ENCODE measurements at regions not wholly inside any gene's neighbourhood (a gene's known extent, or its start where the extent isn't known, plus 50 kb on each side); places are given as distances from the start of the nearest gene placed in this dataset.

- ChIA-PET POLR2A (interaction anchor here (0.6 to 4.8 kb wide), 12 partner anchors 10 to 349 kb away, joined by 3 to 70 read pairs (median 4); partner anchors contain the start of genes PARP11 and TIGAR), CTCF (interaction anchor here (1.4 to 3.4 kb wide), 2 partner anchors 10 to 13 kb away, joined by 3 to 13 read pairs; no protein-coding TSS in a partner anchor)
- peak in 6 of 14 experiments; percentile 20 to 74 (median 52) for DNase-seq
- peak overlapping the region; percentile 38 to 60 for H3K27ac ChIP-seq (ENCODE audit: low read depth in 1 of 2, low read length in 2 of 2)
- peak overlapping the region; percentile 21 for H3K4me3 Mint-ChIP-seq
- intact Hi-C loops (cut with DNase I, micrococcal nuclease): loop anchor here in 1 of 2 experiments (1.0 kb wide), 1 partner anchor 10 kb away; no protein-coding TSS in a partner anchor
- H3K4me3 ChIP-seq (ENCODE audit: low read length): no peak overlapping the region
- H3K27me3 ChIP-seq (ENCODE audit: control insufficient read depth in 1 of 2, insufficient read depth in 2 of 2, low read length in 2 of 2): no peaks in the 10 kb centered on the region
- peaks cover 64% of the 10 kb centered on the region for H3K4me1 Mint-ChIP-seq (ENCODE audit: low read depth)
- no peaks in the 10 kb centered on the region for H3K9me3 ChIP-seq (ENCODE audit: control insufficient read depth in 1 of 2, insufficient read depth in 1 of 2, low read length in 2 of 2)
- no peaks in the 10 kb centered on the region for H3K9me3 Mint-ChIP-seq
- peaks cover 47% of the 10 kb centered on the region for H3K4me1 ChIP-seq (ENCODE audit: insufficient read depth, low read length)
- TF ChIP-seq, protein P1, sequence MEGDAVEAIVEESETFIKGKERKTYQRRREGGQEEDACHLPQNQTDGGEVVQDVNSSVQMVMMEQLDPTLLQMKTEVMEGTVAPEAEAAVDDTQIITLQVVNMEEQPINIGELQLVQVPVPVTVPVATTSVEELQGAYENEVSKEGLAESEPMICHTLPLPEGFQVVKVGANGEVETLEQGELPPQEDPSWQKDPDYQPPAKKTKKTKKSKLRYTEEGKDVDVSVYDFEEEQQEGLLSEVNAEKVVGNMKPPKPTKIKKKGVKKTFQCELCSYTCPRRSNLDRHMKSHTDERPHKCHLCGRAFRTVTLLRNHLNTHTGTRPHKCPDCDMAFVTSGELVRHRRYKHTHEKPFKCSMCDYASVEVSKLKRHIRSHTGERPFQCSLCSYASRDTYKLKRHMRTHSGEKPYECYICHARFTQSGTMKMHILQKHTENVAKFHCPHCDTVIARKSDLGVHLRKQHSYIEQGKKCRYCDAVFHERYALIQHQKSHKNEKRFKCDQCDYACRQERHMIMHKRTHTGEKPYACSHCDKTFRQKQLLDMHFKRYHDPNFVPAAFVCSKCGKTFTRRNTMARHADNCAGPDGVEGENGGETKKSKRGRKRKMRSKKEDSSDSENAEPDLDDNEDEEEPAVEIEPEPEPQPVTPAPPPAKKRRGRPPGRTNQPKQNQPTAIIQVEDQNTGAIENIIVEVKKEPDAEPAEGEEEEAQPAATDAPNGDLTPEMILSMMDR (IDR thresholded peaks at IDR 0.05): no peak
- ATAC-seq (ENCODE audit: poor library complexity): peak; percentile 45
- H3K36me3 Mint-ChIP-seq (ENCODE audit: low read depth): no peaks in the 10 kb centered on the region
- H3K36me3 ChIP-seq (ENCODE audit: insufficient read depth, low read length): no peaks in the 10 kb centered on the region
- peak overlapping the region; percentile 84 for H3K27ac Mint-ChIP-seq
- no peaks in the 10 kb centered on the region for H3K27me3 Mint-ChIP-seq
Measured at GRCh38 chr12:3972576-3972975, 99.4 kb upstream of the PARP11 start.

DNA sequence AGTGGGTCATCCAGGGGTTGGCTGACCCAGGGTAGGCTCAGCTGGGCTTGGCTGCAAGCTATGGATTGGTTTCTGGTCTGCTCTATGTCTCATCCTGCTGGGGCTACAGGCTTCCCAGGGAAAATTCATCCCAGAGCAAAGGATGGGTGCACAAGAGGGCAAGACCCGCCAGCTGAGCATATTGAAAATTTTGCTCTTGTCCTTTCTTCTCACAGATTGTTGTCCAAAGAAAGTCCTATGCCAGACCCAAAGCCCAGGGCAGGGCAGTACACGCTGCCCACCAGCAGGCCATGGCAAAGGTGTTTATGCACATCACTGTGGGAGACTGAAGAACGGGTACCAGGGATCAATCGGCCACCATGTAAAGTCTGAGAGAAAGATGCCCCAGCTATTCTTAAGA lies 95.3 kb upstream of the PARP11 start:
- intact Hi-C loops (cut with DNase I, micrococcal nuclease): loop anchor here (10.0 kb wide), 2 partner anchors 214 to 306 kb away; partner anchors contain the start of genes CCND2 (in 2 of the 2) and CRACR2A (in 1 of the 2)
- H3K27ac Mint-ChIP-seq: no peak overlapping the region

DNA sequence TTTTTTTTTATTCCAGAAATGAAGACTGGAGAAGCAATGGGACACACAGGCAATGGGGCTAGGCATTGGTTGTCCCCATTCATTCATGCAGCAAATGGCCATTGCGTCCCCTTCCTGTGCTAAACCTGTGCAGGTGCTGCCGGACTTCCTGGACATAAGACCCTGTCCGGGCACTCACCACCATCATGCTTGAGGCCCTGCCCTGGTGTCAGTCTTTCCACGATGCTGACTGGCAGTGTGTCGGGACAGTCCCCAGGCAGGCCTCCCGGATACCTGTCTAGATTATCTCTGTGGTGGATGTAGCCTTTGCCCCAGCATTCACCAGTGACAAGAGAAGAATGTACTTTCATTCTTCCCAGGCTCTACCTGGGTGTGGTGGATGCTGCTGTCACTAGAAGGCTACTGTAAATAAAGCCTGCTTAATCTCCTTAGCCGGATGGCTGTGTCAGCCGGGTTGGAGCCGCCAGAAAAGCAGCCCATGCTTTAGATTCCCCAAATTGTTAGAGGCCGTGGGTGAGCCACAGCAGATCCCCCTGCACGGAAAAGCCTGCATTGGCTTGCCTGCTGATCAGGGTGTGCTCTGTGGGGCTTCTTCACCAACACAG lies 94.5 kb upstream of the PARP11 start:
- no peaks in the 10 kb centered on the region for H3K36me3 ChIP-seq (ENCODE audit: insufficient read depth, low read length)
- H3K9me3 ChIP-seq (ENCODE audit: control insufficient read depth in 1 of 2, insufficient read depth in 1 of 2, low read length in 2 of 2): no peaks in the 10 kb centered on the region
- H3K4me1 ChIP-seq (ENCODE audit: insufficient read depth, low read length): peaks cover 24% of the 10 kb centered on the region
- POLR2A ChIA-PET: no interaction called here
- peaks cover 30% of the 10 kb centered on the region for H3K4me1 Mint-ChIP-seq (ENCODE audit: low read depth)
- no peak for DNase-seq
- TF ChIP-seq, protein P1 (IDR thresholded peaks at IDR 0.05): no peak
- CTCF ChIA-PET: no interaction called here
- intact Hi-C loops (cut with DNase I, micrococcal nuclease): loop anchor here (10.0 kb wide), 2 partner anchors 213 to 307 kb away; partner anchors contain the start of genes CCND2 (in 2 of the 2) and CRACR2A (in 1 of the 2)
- no peak overlapping the region for H3K4me3 ChIP-seq (ENCODE audit: low read length)
- no peaks in the 10 kb centered on the region for H3K36me3 Mint-ChIP-seq (ENCODE audit: low read depth)
- no peak overlapping the region for H3K27ac Mint-ChIP-seq
- no peak overlapping the region for H3K4me3 Mint-ChIP-seq
- no peaks in the 10 kb centered on the region for H3K27me3 ChIP-seq (ENCODE audit: control insufficient read depth in 1 of 2, insufficient read depth in 2 of 2, low read length in 2 of 2)
- H3K27me3 Mint-ChIP-seq: no peaks in the 10 kb centered on the region
- ATAC-seq (ENCODE audit: poor library complexity): no peak
- H3K27ac ChIP-seq (ENCODE audit: low read depth in 1 of 2, low read length in 2 of 2): no peak overlapping the region
- no peaks in the 10 kb centered on the region for H3K9me3 Mint-ChIP-seq

More for the DNA sequence above, 95.3 kb upstream of the PARP11 start:
- ChIA-PET CTCF (no interaction called here), POLR2A (interaction anchor here (0.7 to 1.5 kb wide), 2 partner anchors 20 to 304 kb away, joined by 4 to 6 read pairs; no protein-coding TSS in a partner anchor)
- Histone ChIP-seq H3K9me3 (ENCODE audit: control insufficient read depth in 1 of 2, insufficient read depth in 1 of 2, low read length in 2 of 2) (no peaks in the 10 kb centered on the region), H3K27ac (ENCODE audit: low read depth in 1 of 2, low read length in 2 of 2) (no peak overlapping the region), H3K4me1 (ENCODE audit: insufficient read depth, low read length) (peaks cover 24% of the 10 kb centered on the region), H3K4me3 (ENCODE audit: low read length) (no peak overlapping the region), H3K27me3 (ENCODE audit: control insufficient read depth in 1 of 2, insufficient read depth in 2 of 2, low read length in 2 of 2) (no peaks in the 10 kb centered on the region), H3K36me3 (ENCODE audit: insufficient read depth, low read length) (no peaks in the 10 kb centered on the region)
- no peak overlapping the region for H3K4me3 Mint-ChIP-seq
- DNase-seq (no peak), ATAC-seq (ENCODE audit: poor library complexity) (no peak)
- TF ChIP-seq, protein P1 (IDR thresholded peaks at IDR 0.05): no peak
- H3K4me1 Mint-ChIP-seq (ENCODE audit: low read depth): peaks cover 30% of the 10 kb centered on the region
- no peaks in the 10 kb centered on the region for H3K27me3 Mint-ChIP-seq
- H3K9me3 Mint-ChIP-seq: no peaks in the 10 kb centered on the region
- no peaks in the 10 kb centered on the region for H3K36me3 Mint-ChIP-seq (ENCODE audit: low read depth)
